Stomach (tissue), 8 donors: ENCODE measurements at regions not wholly inside any gene's neighbourhood (a gene's known extent, or its start where the extent isn't known, plus 50 kb on each side); places are given as distances from the start of the nearest gene placed in this dataset.
A peak's percentile ranks its signal among the peaks of the same experiment; 100 is the strongest.

Experiments used
- DNase-seq, 2 donors: peaks; one replicate each; pipeline versions ENCODE4 v3.0.0 to v3.0.0-alpha.2; 2013 to 2019
- H3K27ac ChIP-seq, 5 donors: fragments of 200-600 bp in 4 of 5; sonication (generic) in 4 of 5; one replicate each; pipeline ENCODE4 v1.5.1; 2013 to 2019; ENCODE audit warnings: mild to moderate bottlenecking in 1 of 5, moderate library complexity in 1 of 5
- H3K27me3 ChIP-seq, 3 donors: fragments of 200-600 bp; sonication (generic); one replicate each; pipeline ENCODE4 v1.5.1; 2017 to 2019; ENCODE audit warnings: mixed run types in 1 of 3
- H3K36me3 ChIP-seq, 4 donors: fragments of 200-600 bp; sonication (generic); 1 replicate in 3 of 4; 2 replicates in 1 of 4; pipeline ENCODE4 v1.5.1; 2016 to 2019
- H3K4me1 ChIP-seq, 4 donors: fragments of 200-600 bp; sonication (generic); one replicate each; pipeline ENCODE4 v1.5.1; 2016 to 2019
- H3K4me3 ChIP-seq, 4 donors: fragments of 200-600 bp; sonication (generic) in 3 of 4; one replicate each; pipeline ENCODE4 v1.5.1; 2016 to 2019; ENCODE audit warnings: mild to moderate bottlenecking in 1 of 4
- H3K9me3 ChIP-seq, 4 donors: fragments of 200-600 bp; sonication (generic); one replicate each; pipeline ENCODE4 v1.5.1; 2016 to 2019
- EP300 ChIP-seq: sonication (generic); formaldehyde crosslinking; IDR thresholded peaks from one replicate; pipeline ENCODE4 v1.6.1; 2017; ENCODE audit warnings: antibody characterized with exemption
- POLR2A ChIP-seq, 4 donors: fragments of 450-650 bp; IDR thresholded peaks; one replicate each; pipeline ENCODE4 v1.6.1; 2016; ENCODE audit warnings: antibody characterized with exemption in 4 of 4, control low read depth in 2 of 4, mild to moderate bottlenecking in 1 of 4, moderate library complexity in 1 of 4
- POLR2AphosphoS5 ChIP-seq, 3 donors: sonication (generic); formaldehyde crosslinking; IDR thresholded peaks; one replicate each; pipeline ENCODE4 v1.6.1; 2016; ENCODE audit warnings: antibody characterized with exemption in 3 of 3
- WGBS, 5 donors: extraction: QIAGEN DNeasy Blood & Tissue Kit in 3 of 5; methylation state at CpG; one replicate each; pipeline versions ENCODE4 v1.1.5 to v1.1.7; 2013 to 2018; 5-methylcytosine and 5-hydroxymethylcytosine counted together
- intact Hi-C: fragments of 100-400 bp; cut with DNase I; formaldehyde crosslinking; loops from one replicate; pipeline ENCODE4 v1.15.1; 2023; ENCODE audit warnings: low total_unique reads
- TF ChIP-seq, protein P1 (sequence below), 7 experiments: fragments of 450-650 bp in 4 of 7; fragments of 200-600 bp in 3 of 7; sonication (generic) in 3 of 7; IDR thresholded peaks; one replicate each; pipeline ENCODE4 v1.5.1; 2016 to 2019; ENCODE audit warnings: antibody characterized with exemption in 7 of 7, control low read depth in 2 of 7, mild to moderate bottlenecking in 1 of 7
- donor health status: healthy with polysubstance abuse.
- donor health status: Bipolar disorder and iron deficiency.
- donor health status: healthy.

DNA sequence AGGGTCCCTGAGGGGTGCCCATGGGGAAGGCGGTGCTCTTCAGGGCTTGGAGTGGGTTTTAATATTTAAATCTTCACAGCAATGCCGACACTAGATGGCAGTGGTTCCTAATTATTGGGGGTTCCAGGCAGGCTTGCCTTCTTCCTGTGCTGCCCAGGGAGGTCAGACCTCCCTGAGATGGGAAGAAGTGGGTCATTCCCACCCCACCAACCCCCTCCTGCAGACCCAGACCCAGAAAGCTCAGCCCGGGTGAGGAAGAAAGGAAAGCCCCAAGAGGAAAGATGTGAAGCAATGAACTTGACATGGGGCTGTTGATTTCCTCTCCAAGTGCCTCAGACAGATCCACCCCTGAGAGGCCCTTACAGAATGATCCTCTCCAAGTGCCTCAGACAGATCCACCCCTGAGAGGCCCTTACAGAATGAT lies 85.1 kb upstream of the LANCL2 start:
- no peak for TF ChIP-seq POLR2AphosphoS5 (IDR thresholded peaks at IDR 0.05)
- TF ChIP-seq, protein P1, sequence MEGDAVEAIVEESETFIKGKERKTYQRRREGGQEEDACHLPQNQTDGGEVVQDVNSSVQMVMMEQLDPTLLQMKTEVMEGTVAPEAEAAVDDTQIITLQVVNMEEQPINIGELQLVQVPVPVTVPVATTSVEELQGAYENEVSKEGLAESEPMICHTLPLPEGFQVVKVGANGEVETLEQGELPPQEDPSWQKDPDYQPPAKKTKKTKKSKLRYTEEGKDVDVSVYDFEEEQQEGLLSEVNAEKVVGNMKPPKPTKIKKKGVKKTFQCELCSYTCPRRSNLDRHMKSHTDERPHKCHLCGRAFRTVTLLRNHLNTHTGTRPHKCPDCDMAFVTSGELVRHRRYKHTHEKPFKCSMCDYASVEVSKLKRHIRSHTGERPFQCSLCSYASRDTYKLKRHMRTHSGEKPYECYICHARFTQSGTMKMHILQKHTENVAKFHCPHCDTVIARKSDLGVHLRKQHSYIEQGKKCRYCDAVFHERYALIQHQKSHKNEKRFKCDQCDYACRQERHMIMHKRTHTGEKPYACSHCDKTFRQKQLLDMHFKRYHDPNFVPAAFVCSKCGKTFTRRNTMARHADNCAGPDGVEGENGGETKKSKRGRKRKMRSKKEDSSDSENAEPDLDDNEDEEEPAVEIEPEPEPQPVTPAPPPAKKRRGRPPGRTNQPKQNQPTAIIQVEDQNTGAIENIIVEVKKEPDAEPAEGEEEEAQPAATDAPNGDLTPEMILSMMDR (IDR thresholded peaks at IDR 0.05), result peak in 3 of 7 experiments; percentile 41 to 58 (median 46)
- no peaks in the 10 kb centered on the region for H3K9me3 ChIP-seq
- H3K4me1 ChIP-seq, result no peaks in the 10 kb centered on the region
- H3K27me3 ChIP-seq, result peaks cover 0 to 4% (median 0%) of the 10 kb centered on the region in 3 donors
- H3K4me3 ChIP-seq, result no peak overlapping the region
- WGBS, 5 donors, result 0 to 6% (median 3%) methylated on average over 3 of the region's 3 CpGs
- H3K36me3 ChIP-seq, result no peaks in the 10 kb centered on the region
- intact Hi-C loops, result no loop called here
- H3K27ac ChIP-seq, result no peak overlapping the region
- peak; percentile 63 to 90 for DNase-seq

DNA sequence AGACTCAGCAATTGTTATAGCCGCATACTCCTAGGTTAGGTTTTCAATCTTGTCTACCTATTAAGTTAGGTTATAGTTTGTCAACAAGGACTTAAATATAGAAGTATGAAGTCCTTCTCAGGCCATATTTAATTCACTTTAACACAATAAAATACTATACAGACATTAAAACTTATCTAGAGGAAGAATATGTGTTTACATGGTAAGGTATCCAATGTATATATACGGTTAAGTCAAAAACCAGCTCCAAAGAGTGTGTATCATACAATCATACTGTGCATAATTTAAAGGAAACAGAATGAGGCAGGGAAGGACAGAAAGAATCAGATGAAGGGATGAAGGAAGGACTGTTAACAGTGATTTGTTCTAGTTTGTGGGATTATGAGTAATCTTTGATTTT lies 79.5 kb upstream of the LANCL2 start:
- no peak for DNase-seq
- no peaks in the 10 kb centered on the region for H3K9me3 ChIP-seq
- intact Hi-C loops, result no loop called here
- TF ChIP-seq POLR2A (IDR thresholded peaks at IDR 0.05), result no peak
- no peak for TF ChIP-seq EP300
- TF ChIP-seq POLR2AphosphoS5 (IDR thresholded peaks at IDR 0.05), result no peak
- TF ChIP-seq, protein P1 (IDR thresholded peaks at IDR 0.05), result no peak
- no peak overlapping the region for H3K4me3 ChIP-seq
- WGBS, 5 donors, result 88 to 96% (median 94%) methylated on average over 2 of the region's 2 CpGs
- H3K27me3 ChIP-seq, result peaks cover 0 to 8% (median 0%) of the 10 kb centered on the region in 3 donors
- no peak overlapping the region for H3K27ac ChIP-seq
- no peaks in the 10 kb centered on the region for H3K4me1 ChIP-seq
- no peaks in the 10 kb centered on the region for H3K36me3 ChIP-seq

DNA sequence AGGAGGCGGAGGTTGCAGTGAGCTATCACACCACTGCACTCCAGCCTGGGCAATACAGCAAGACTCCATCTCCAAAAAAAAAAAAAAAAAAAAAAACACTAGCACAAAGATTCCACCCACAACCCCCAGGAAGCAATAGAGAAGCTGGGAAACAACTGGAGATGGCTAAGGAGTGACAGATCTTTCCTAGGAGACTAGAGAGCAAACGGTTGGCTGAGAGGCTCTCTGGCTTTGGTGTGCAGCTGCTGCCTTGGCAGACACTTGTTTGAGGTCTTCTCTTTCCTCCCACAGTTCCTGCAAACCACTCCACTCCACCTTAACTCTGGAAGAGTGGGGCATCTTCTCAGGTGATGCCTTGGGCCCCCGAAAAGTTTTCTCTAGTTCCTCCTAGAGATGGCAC lies 78.5 kb upstream of the LANCL2 start:
- WGBS, 5 donors, result 71 to 83% (median 80%) methylated on average over 3 of the region's 3 CpGs
- no peak for TF ChIP-seq POLR2AphosphoS5 (IDR thresholded peaks at IDR 0.05)
- TF ChIP-seq, protein P1 (IDR thresholded peaks at IDR 0.05), result no peak
- TF ChIP-seq EP300, result no peak
- TF ChIP-seq POLR2A (IDR thresholded peaks at IDR 0.05), result no peak
- Histone ChIP-seq H3K4me1 (no peaks in the 10 kb centered on the region), H3K27ac (no peak overlapping the region), H3K9me3 (no peaks in the 10 kb centered on the region), H3K4me3 (no peak overlapping the region), H3K27me3 (peaks cover 0 to 8% (median 0%) of the 10 kb centered on the region in 3 donors), H3K36me3 (no peaks in the 10 kb centered on the region)
- no peak for DNase-seq
- intact Hi-C loops, result no loop called here

DNA sequence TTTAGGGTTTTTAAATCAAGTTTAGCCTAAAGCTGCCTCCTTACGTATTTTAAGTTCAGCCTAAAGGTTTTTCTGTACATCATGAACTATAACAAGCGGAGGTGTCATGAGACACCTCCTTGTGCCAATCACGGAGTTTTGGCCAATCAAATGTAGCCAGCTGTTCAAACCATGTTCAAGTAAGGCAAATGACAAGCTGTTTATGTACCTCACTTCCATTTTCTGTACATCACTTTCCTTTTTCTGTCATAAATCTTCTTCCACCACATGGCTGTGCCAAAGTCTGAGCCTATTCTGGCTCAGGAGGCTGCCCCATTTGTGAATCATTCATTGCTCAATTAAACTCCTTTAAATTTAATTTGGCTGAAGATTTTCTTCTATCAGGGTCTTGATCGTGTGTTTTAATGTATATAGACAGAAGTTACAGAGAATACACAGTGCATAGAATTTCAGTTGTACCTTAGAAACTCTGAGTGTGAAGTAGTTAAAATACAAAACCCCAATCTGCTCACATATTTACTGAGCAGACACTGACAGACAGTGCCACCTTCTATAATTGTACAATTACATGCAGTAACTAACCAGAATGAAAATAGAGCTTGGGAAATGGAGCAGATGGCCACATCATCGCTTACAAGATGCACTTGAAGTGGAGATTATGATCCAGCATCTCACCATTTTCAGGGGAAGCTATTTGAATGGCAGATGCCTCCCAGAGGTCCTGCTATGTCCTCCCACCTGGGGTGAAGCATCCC lies 76.9 kb upstream of the LANCL2 start:
- Histone ChIP-seq H3K27me3 (peaks cover 0 to 8% (median 0%) of the 10 kb centered on the region in 3 donors), H3K4me3 (no peak overlapping the region), H3K4me1 (no peaks in the 10 kb centered on the region), H3K27ac (no peak overlapping the region), H3K36me3 (no peaks in the 10 kb centered on the region), H3K9me3 (no peaks in the 10 kb centered on the region)
- no peak for DNase-seq
- TF ChIP-seq POLR2AphosphoS5 (IDR thresholded peaks at IDR 0.05), result no peak
- TF ChIP-seq EP300, result no peak
- 78 to 84% (median 81%) methylated on average over 5 of the region's 5 CpGs for WGBS, 5 donors
- intact Hi-C loops, result no loop called here

DNA sequence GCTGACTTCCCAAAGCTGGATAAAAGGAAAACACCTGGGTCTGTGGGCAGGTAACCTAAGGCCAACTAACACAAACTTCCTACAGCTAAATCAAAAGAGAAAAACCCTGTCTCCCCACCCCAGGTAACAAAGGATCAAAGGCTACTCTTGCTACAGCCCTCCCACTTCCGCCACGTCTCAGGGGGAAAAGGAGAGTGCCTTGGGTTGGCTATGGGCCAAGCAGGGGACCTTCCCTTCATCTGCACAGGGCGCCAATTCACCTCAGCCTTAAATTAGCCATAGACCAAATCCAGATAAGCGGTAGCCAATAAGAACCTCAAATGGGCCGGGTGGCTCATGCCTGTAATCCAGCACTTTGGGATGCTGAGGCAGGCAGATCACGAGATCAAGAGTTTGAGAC lies 69.1 kb upstream of the LANCL2 start:
- intact Hi-C loops, result no loop called here
- DNase-seq, result peak in 1 of 2 donors; percentile 51
- H3K4me3 ChIP-seq, result no peak overlapping the region
- H3K36me3 ChIP-seq, result no peaks in the 10 kb centered on the region
- peaks cover 0 to 15% (median 10%) of the 10 kb centered on the region in 3 donors for H3K27me3 ChIP-seq
- no peaks in the 10 kb centered on the region for H3K9me3 ChIP-seq
- H3K27ac ChIP-seq, result no peak overlapping the region
- no peaks in the 10 kb centered on the region for H3K4me1 ChIP-seq
- TF ChIP-seq EP300 (no peak), POLR2A (IDR thresholded peaks at IDR 0.05) (no peak), POLR2AphosphoS5 (IDR thresholded peaks at IDR 0.05) (no peak)
- 46 to 62% (median 49%) methylated on average over 6 of the region's 6 CpGs for WGBS, 5 donors
